Fibroblast of skin of right quadriceps (primary cell): ENCODE measurements at regions not wholly inside any gene's neighbourhood (a gene's known extent, or its start where the extent isn't known, plus 50 kb on each side); places are given as distances from the start of the nearest gene placed in this dataset.

Experiments used
- DNase-seq: peaks from one replicate; pipeline ENCODE4 v3.0.0-alpha.2; 2013

GRCh38 chr15:36313736-36314280 lies 265.6 kb upstream of the CDIN1 start:
- DNase-seq, result no peak

- no peak for DNase-seq
Observed at GRCh38 chr15:36315649-36316048, 263.8 kb upstream of the CDIN1 start.

GRCh38 chr15:36323615-36324014 lies 255.8 kb upstream of the CDIN1 start:
- DNase-seq, result peak; percentile 22

- no peak for DNase-seq
Observed at GRCh38 chr15:36325206-36325605, 254.2 kb upstream of the CDIN1 start.

GRCh38 chr15:36329592-36329991 lies 249.8 kb upstream of the CDIN1 start:
- no peak for DNase-seq

GRCh38 chr15:36330598-36330997 lies 248.8 kb upstream of the CDIN1 start:
- no peak for DNase-seq

- DNase-seq, result peak; percentile 42
Observed at GRCh38 chr15:36331531-36332275, 247.7 kb upstream of the CDIN1 start.

- DNase-seq, result peak; percentile 54
Observed at GRCh38 chr15:36332301-36332700, 247.1 kb upstream of the CDIN1 start.

GRCh38 chr15:36332896-36333295 lies 246.5 kb upstream of the CDIN1 start:
- DNase-seq, result no peak

GRCh38 chr15:36334059-36334458 lies 245.4 kb upstream of the CDIN1 start:
- DNase-seq, result peak; percentile 85

- DNase-seq, result no peak
Observed at GRCh38 chr15:36335224-36335623, 244.2 kb upstream of the CDIN1 start.

- no peak for DNase-seq
Observed at GRCh38 chr15:36335659-36336058, 243.8 kb upstream of the CDIN1 start.

- DNase-seq, result no peak
Observed at GRCh38 chr15:36344887-36345286, 234.5 kb upstream of the CDIN1 start.

- DNase-seq, result no peak
Observed at GRCh38 chr15:36347272-36347858, 232.1 kb upstream of the CDIN1 start.

- peak; percentile 68 for DNase-seq
Observed at GRCh38 chr15:36356466-36356865, 223.0 kb upstream of the CDIN1 start.

GRCh38 chr15:36356978-36357601 lies 222.3 kb upstream of the CDIN1 start:
- DNase-seq, result peak; percentile 98

GRCh38 chr15:36358094-36358493 lies 221.3 kb upstream of the CDIN1 start:
- DNase-seq, result peak; percentile 93

- DNase-seq, result peak; percentile 72
Observed at GRCh38 chr15:36358523-36358922, 220.9 kb upstream of the CDIN1 start.

- no peak for DNase-seq
Observed at GRCh38 chr15:36359286-36359685, 220.1 kb upstream of the CDIN1 start.

- DNase-seq, result peak; percentile 74
Observed at GRCh38 chr15:36361351-36361870, 218.0 kb upstream of the CDIN1 start.

GRCh38 chr15:36362509-36362915 lies 216.9 kb upstream of the CDIN1 start:
- DNase-seq, result peak; percentile 87

GRCh38 chr15:36363335-36363734 lies 216.1 kb upstream of the CDIN1 start:
- peak; percentile 92 for DNase-seq

GRCh38 chr15:36364377-36364776 lies 215.0 kb upstream of the CDIN1 start:
- no peak for DNase-seq

GRCh38 chr15:36365963-36366362 lies 213.5 kb upstream of the CDIN1 start:
- no peak for DNase-seq
